ENCODE measurements at regions not wholly inside any gene's neighbourhood (a gene's known extent, or its start where the extent isn't known, plus 50 kb on each side); places are given as distances from the start of the nearest gene placed in this dataset.

- Histone ChIP-seq H3K27me3 (ENCODE audit: insufficient read depth) (no peaks in the 10 kb centered on the region), H3K27ac (ENCODE audit: low read depth) (no peak overlapping the region), H3F3A (replicated peaks; ENCODE audit: low read depth) (no peaks in the 10 kb centered on the region), H3K4me2 (no peak overlapping the region), H3K9me2 (ENCODE audit: insufficient read depth) (no peaks in the 10 kb centered on the region), H3K36me3 (ENCODE audit: insufficient read depth) (no peaks in the 10 kb centered on the region), H3K4me3 (no peak overlapping the region), H3K79me2 (replicated peaks; ENCODE audit: insufficient read depth) (no peaks in the 10 kb centered on the region), H3K4me1 (ENCODE audit: insufficient read depth) (no peaks in the 10 kb centered on the region), H4K20me1 (replicated peaks; ENCODE audit: insufficient read depth) (no peaks in the 10 kb centered on the region), H2AFZ (no peak overlapping the region)
- Mint-ChIP-seq H3K9me3 (no peaks in the 10 kb centered on the region; the same call in 2 of the 3 replicates), H3K36me3 (ENCODE audit: low read depth) (no peaks in the 10 kb centered on the region), H3K27ac (no peak overlapping the region), H3K4me3 (no peak overlapping the region), H3K4me1 (peaks cover 13% of the 10 kb centered on the region), H3K27me3 (ENCODE audit: insufficient read depth, low read depth, poor library complexity) (peaks cover 3% of the 10 kb centered on the region)
- TF ChIP-seq CREB1 (CRISPR knock-in tag; IDR thresholded peaks at IDR 0.05; ENCODE audit: low read depth) (no peak), POLR2AphosphoS5 (IDR thresholded peaks at IDR 0.05; ENCODE audit: low read depth) (no peak), ZNF114 (CRISPR knock-in tag; IDR thresholded peaks at IDR 0.05) (no peak), EZH2phosphoT487 (IDR thresholded peaks at IDR 0.05; ENCODE audit: unreplicated experiment) (no peak), EZH2 (IDR thresholded peaks at IDR 0.05; ENCODE audit: low read depth, unreplicated experiment) (no peak), REST (IDR thresholded peaks at IDR 0.05; ENCODE audit: unreplicated experiment) (no peak), JUNB (IDR thresholded peaks at IDR 0.05; ENCODE audit: unreplicated experiment) (no peak), ZNF331 (CRISPR knock-in tag; IDR thresholded peaks at IDR 0.05; ENCODE audit: low read depth) (no peak), CTCF (conservative IDR thresholded peaks at IDR 0.05; ENCODE audit: low read depth in 2 of 2) (no peak), ETS1 (IDR thresholded peaks at IDR 0.05) (no peak), STAT1 (IDR thresholded peaks at IDR 0.05; ENCODE audit: unreplicated experiment) (no peak), NANOG (IDR thresholded peaks at IDR 0.05; ENCODE audit: borderline replicate concordance) (no peak)
- TF ChIP-seq, protein P1, sequence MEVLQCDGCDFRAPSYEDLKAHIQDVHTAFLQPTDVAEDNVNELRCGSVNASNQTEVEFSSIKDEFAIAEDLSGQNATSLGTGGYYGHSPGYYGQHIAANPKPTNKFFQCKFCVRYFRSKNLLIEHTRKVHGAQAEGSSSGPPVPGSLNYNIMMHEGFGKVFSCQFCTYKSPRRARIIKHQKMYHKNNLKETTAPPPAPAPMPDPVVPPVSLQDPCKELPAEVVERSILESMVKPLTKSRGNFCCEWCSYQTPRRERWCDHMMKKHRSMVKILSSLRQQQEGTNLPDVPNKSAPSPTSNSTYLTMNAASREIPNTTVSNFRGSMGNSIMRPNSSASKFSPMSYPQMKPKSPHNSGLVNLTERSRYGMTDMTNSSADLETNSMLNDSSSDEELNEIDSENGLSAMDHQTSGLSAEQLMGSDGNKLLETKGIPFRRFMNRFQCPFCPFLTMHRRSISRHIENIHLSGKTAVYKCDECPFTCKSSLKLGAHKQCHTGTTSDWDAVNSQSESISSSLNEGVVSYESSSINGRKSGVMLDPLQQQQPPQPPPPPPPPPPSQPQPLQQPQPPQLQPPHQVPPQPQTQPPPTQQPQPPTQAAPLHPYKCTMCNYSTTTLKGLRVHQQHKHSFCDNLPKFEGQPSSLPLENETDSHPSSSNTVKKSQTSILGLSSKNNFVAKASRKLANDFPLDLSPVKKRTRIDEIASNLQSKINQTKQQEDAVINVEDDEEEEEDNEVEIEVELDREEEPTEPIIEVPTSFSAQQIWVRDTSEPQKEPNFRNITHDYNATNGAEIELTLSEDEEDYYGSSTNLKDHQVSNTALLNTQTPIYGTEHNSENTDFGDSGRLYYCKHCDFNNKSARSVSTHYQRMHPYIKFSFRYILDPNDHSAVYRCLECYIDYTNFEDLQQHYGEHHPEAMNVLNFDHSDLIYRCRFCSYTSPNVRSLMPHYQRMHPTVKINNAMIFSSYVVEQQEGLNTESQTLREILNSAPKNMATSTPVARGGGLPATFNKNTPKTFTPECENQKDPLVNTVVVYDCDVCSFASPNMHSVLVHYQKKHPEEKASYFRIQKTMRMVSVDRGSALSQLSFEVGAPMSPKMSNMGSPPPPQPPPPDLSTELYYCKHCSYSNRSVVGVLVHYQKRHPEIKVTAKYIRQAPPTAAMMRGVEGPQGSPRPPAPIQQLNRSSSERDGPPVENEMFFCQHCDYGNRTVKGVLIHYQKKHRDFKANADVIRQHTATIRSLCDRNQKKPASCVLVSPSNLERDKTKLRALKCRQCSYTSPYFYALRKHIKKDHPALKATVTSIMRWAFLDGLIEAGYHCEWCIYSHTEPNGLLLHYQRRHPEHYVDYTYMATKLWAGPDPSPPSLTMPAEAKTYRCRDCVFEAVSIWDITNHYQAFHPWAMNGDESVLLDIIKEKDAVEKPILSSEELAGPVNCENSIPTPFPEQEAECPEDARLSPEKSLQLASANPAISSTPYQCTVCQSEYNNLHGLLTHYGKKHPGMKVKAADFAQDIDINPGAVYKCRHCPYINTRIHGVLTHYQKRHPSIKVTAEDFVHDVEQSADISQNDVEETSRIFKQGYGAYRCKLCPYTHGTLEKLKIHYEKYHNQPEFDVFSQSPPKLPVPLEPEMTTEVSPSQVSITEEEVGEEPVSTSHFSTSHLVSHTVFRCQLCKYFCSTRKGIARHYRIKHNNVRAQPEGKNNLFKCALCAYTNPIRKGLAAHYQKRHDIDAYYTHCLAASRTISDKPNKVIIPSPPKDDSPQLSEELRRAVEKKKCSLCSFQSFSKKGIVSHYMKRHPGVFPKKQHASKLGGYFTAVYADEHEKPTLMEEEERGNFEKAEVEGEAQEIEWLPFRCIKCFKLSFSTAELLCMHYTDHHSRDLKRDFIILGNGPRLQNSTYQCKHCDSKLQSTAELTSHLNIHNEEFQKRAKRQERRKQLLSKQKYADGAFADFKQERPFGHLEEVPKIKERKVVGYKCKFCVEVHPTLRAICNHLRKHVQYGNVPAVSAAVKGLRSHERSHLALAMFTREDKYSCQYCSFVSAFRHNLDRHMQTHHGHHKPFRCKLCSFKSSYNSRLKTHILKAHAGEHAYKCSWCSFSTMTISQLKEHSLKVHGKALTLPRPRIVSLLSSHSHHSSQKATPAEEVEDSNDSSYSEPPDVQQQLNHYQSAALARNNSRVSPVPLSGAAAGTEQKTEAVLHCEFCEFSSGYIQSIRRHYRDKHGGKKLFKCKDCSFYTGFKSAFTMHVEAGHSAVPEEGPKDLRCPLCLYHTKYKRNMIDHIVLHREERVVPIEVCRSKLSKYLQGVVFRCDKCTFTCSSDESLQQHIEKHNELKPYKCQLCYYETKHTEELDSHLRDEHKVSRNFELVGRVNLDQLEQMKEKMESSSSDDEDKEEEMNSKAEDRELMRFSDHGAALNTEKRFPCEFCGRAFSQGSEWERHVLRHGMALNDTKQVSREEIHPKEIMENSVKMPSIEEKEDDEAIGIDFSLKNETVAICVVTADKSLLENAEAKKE (CRISPR knock-in tag; IDR thresholded peaks at IDR 0.05) = no peak
- ATAC-seq (no peak), DNase-seq (ENCODE audit: low spot score) (no peak)
Measured at GRCh38 chr15:66964111-66964738, 101.2 kb upstream of the SMAD3 start.

All from GM23338 (cell line).